ENCODE measurements at regions not wholly inside any gene's neighbourhood (a gene's known extent, or its start where the extent isn't known, plus 50 kb on each side); places are given as distances from the start of the nearest gene placed in this dataset.

DNA sequence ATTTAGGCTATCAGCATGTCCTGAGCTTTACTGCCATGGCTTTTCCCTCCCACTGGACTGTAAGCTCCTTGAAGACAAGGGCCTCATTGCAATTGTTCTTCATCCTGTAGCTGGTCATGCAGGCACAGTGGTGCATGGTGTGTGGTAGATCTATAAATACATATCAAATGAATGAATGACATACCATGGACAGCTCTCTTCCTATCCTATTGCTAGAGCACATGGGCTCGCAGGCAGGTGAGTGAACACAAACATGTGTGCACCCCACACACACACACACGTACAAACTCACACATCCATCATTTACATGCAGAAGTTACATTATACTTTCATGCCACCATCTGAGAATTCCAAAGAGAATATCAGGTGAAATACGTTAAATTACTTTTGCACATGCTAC lies 172.9 kb upstream of the RUNX1 start:
- CTCF ChIA-PET = interaction anchor here (0.6 kb wide), 1 partner anchor 781 kb away, joined by 4 read pairs; no protein-coding TSS in a partner anchor
- H3K27ac ChIP-seq (ENCODE audit: low read length) = no peak overlapping the region
- POLR2A ChIA-PET = no interaction called here
- no peak overlapping the region for H3K4me3 ChIP-seq (ENCODE audit: low read depth in 2 of 2, low read length in 2 of 2)
- intact Hi-C loops (cut with micrococcal nuclease; ENCODE audit: unreplicated experiment) = no loop called here
- H3K27me3 ChIP-seq (ENCODE audit: control insufficient read depth, insufficient read depth, low read length) = no peaks in the 10 kb centered on the region
- in situ Hi-C loops (cut with HindIII; ENCODE audit: low pct_unique_long_range_greater_than_20kb, low sequenced_read_pairs) = no loop called here
- TF ChIP-seq, protein P1, sequence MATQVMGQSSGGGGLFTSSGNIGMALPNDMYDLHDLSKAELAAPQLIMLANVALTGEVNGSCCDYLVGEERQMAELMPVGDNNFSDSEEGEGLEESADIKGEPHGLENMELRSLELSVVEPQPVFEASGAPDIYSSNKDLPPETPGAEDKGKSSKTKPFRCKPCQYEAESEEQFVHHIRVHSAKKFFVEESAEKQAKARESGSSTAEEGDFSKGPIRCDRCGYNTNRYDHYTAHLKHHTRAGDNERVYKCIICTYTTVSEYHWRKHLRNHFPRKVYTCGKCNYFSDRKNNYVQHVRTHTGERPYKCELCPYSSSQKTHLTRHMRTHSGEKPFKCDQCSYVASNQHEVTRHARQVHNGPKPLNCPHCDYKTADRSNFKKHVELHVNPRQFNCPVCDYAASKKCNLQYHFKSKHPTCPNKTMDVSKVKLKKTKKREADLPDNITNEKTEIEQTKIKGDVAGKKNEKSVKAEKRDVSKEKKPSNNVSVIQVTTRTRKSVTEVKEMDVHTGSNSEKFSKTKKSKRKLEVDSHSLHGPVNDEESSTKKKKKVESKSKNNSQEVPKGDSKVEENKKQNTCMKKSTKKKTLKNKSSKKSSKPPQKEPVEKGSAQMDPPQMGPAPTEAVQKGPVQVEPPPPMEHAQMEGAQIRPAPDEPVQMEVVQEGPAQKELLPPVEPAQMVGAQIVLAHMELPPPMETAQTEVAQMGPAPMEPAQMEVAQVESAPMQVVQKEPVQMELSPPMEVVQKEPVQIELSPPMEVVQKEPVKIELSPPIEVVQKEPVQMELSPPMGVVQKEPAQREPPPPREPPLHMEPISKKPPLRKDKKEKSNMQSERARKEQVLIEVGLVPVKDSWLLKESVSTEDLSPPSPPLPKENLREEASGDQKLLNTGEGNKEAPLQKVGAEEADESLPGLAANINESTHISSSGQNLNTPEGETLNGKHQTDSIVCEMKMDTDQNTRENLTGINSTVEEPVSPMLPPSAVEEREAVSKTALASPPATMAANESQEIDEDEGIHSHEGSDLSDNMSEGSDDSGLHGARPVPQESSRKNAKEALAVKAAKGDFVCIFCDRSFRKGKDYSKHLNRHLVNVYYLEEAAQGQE (IDR thresholded peaks at IDR 0.05; ENCODE audit: insufficient read depth in 1 of 2, low read depth in 2 of 2, low read length in 1 of 2) = peak; percentile 65 to 73
- TF ChIP-seq, protein P2, sequence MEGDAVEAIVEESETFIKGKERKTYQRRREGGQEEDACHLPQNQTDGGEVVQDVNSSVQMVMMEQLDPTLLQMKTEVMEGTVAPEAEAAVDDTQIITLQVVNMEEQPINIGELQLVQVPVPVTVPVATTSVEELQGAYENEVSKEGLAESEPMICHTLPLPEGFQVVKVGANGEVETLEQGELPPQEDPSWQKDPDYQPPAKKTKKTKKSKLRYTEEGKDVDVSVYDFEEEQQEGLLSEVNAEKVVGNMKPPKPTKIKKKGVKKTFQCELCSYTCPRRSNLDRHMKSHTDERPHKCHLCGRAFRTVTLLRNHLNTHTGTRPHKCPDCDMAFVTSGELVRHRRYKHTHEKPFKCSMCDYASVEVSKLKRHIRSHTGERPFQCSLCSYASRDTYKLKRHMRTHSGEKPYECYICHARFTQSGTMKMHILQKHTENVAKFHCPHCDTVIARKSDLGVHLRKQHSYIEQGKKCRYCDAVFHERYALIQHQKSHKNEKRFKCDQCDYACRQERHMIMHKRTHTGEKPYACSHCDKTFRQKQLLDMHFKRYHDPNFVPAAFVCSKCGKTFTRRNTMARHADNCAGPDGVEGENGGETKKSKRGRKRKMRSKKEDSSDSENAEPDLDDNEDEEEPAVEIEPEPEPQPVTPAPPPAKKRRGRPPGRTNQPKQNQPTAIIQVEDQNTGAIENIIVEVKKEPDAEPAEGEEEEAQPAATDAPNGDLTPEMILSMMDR (IDR thresholded peaks at IDR 0.05) = no peak
- TF ChIP-seq TCF7L2 (IDR thresholded peaks at IDR 0.05; ENCODE audit: low read depth, low read length) (no peak), SIN3A (IDR thresholded peaks at IDR 0.05; ENCODE audit: borderline replicate concordance, insufficient read depth, low read depth, low read length) (no peak)
- DNase-seq (ENCODE audit: low read depth, low spot score) (no peak), ATAC-seq (no peak)
- no peaks in the 10 kb centered on the region for H3K36me3 ChIP-seq (ENCODE audit: control insufficient read depth, insufficient read depth, low read length)
- peaks cover 9% of the 10 kb centered on the region for H3K4me1 ChIP-seq (ENCODE audit: control insufficient read depth, insufficient read depth, low read length)
- BruUV-seq (replicated peaks) = no TSS peak
- H3K9me3 ChIP-seq (ENCODE audit: control insufficient read depth, insufficient read depth, low read depth, low read length) = no peaks in the 10 kb centered on the region

DNA sequence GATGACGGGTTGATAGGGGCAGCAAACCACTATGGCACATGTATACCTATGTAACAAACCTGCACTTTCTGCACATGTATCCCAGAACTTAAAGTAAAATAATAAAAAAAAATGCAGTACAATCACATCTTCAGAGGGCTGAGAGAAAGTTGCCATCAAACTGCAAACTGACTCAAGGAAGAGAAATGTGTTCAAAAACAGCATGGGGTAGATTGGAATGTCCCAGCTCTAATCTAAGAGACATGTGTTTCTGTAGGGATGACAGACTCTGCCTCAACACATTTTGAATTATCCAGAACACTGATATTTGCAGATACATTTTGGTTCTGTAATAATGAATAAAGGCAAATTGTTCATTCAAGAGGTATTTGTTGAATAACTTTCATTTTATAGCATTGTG lies 171.2 kb upstream of the RUNX1 start:
- in situ Hi-C loops (cut with HindIII; ENCODE audit: low pct_unique_long_range_greater_than_20kb, low sequenced_read_pairs) = no loop called here
- no TSS peak for BruUV-seq (replicated peaks)
- Histone ChIP-seq H3K9me3 (ENCODE audit: control insufficient read depth, insufficient read depth, low read depth, low read length) (no peaks in the 10 kb centered on the region), H3K36me3 (ENCODE audit: control insufficient read depth, insufficient read depth, low read length) (no peaks in the 10 kb centered on the region), H3K4me1 (ENCODE audit: control insufficient read depth, insufficient read depth, low read length) (peaks cover 9% of the 10 kb centered on the region), H3K27me3 (ENCODE audit: control insufficient read depth, insufficient read depth, low read length) (no peaks in the 10 kb centered on the region), H3K27ac (ENCODE audit: low read length) (no peak overlapping the region), H3K4me3 (ENCODE audit: low read depth in 2 of 2, low read length in 2 of 2) (no peak overlapping the region)
- ChIA-PET POLR2A (no interaction called here), CTCF (no interaction called here)
- DNase-seq (ENCODE audit: low read depth, low spot score) (no peak), ATAC-seq (no peak)
- no peak for TF ChIP-seq TCF7L2 (IDR thresholded peaks at IDR 0.05; ENCODE audit: low read depth, low read length)
- no peak for TF ChIP-seq POLR2AphosphoS5 (IDR thresholded peaks at IDR 0.05; ENCODE audit: low read depth, low read length)
- TF ChIP-seq, protein P1 (IDR thresholded peaks at IDR 0.05; ENCODE audit: insufficient read depth in 1 of 2, low read depth in 2 of 2, low read length in 1 of 2) = no peak
- no peak for TF ChIP-seq SIN3A (IDR thresholded peaks at IDR 0.05; ENCODE audit: borderline replicate concordance, insufficient read depth, low read depth, low read length)
- TF ChIP-seq, protein P2 (IDR thresholded peaks at IDR 0.05) = no peak
- intact Hi-C loops (cut with micrococcal nuclease; ENCODE audit: unreplicated experiment) = no loop called here
